ENCODE measurements at regions not wholly inside any gene's neighbourhood (a gene's known extent, or its start where the extent isn't known, plus 50 kb on each side); places are given as distances from the start of the nearest gene placed in this dataset.

GRCh38 chr10:3710764-3711163 is 74.2 kb downstream of the KLF6 start:
- Histone ChIP-seq H3K4me3 (no peak overlapping the region), H3K9me3 (ENCODE audit: low read depth, low read length) (no peaks in the 10 kb centered on the region), H3K27ac (no peak overlapping the region), H3K36me3 (ENCODE audit: insufficient read depth, low read length) (no peaks in the 10 kb centered on the region), H3K9ac (ENCODE audit: insufficient read length) (no peak overlapping the region)
- TF ChIP-seq POLR2AphosphoS5 (IDR thresholded peaks at IDR 0.05; ENCODE audit: borderline replicate concordance, low read depth, low read length), result no peak
- no peak for TF ChIP-seq EZH2 (IDR thresholded peaks at IDR 0.05)
- TF ChIP-seq FOXP2 (optimal IDR thresholded peaks at IDR 0.05; ENCODE audit: control extremely low read depth, extremely low read length, insufficient read depth), result no peak
- DNase-seq (ENCODE audit: low read depth, low spot score), result no peak

GRCh38 chr10:3709456-3710060 is 75.5 kb downstream of the KLF6 start:
- no peak overlapping the region for H3K9ac ChIP-seq (ENCODE audit: insufficient read length)
- no peaks in the 10 kb centered on the region for H3K9me3 ChIP-seq (ENCODE audit: low read depth, low read length)
- no peak overlapping the region for H3K27ac ChIP-seq
- no peak for DNase-seq (ENCODE audit: low read depth, low spot score)
- TF ChIP-seq POLR2AphosphoS5 (IDR thresholded peaks at IDR 0.05; ENCODE audit: borderline replicate concordance, low read depth, low read length) (no peak), EZH2 (IDR thresholded peaks at IDR 0.05) (no peak), FOXP2 (optimal IDR thresholded peaks at IDR 0.05; ENCODE audit: control extremely low read depth, extremely low read length, insufficient read depth) (no peak)
- no peak overlapping the region for H3K4me3 ChIP-seq
- H3K36me3 ChIP-seq (ENCODE audit: insufficient read depth, low read length), result no peaks in the 10 kb centered on the region

- Histone ChIP-seq H3K9ac (ENCODE audit: insufficient read length) (no peak overlapping the region), H3K4me3 (no peak overlapping the region), H3K27ac (no peak overlapping the region), H3K9me3 (ENCODE audit: low read depth, low read length) (no peaks in the 10 kb centered on the region), H3K36me3 (ENCODE audit: insufficient read depth, low read length) (no peaks in the 10 kb centered on the region)
- no peak for DNase-seq (ENCODE audit: low read depth, low spot score)
- TF ChIP-seq FOXP2 (optimal IDR thresholded peaks at IDR 0.05; ENCODE audit: control extremely low read depth, extremely low read length, insufficient read depth) (no peak), POLR2AphosphoS5 (IDR thresholded peaks at IDR 0.05; ENCODE audit: borderline replicate concordance, low read depth, low read length) (no peak), EZH2 (IDR thresholded peaks at IDR 0.05) (no peak)
Observed at GRCh38 chr10:3708852-3709251, 76.2 kb downstream of the KLF6 start.

GRCh38 chr10:3704565-3705325 is 80.3 kb downstream of the KLF6 start:
- Histone ChIP-seq H3K9me3 (ENCODE audit: low read depth, low read length) (no peaks in the 10 kb centered on the region), H3K27ac (no peak overlapping the region), H3K4me3 (no peak overlapping the region), H3K9ac (ENCODE audit: insufficient read length) (no peak overlapping the region), H3K36me3 (ENCODE audit: insufficient read depth, low read length) (no peaks in the 10 kb centered on the region)
- no peak for DNase-seq (ENCODE audit: low read depth, low spot score)
- TF ChIP-seq EZH2 (IDR thresholded peaks at IDR 0.05) (no peak), POLR2AphosphoS5 (IDR thresholded peaks at IDR 0.05; ENCODE audit: borderline replicate concordance, low read depth, low read length) (no peak), FOXP2 (optimal IDR thresholded peaks at IDR 0.05; ENCODE audit: control extremely low read depth, extremely low read length, insufficient read depth) (no peak)

GRCh38 chr10:3702569-3702968 is 82.4 kb downstream of the KLF6 start:
- H3K27ac ChIP-seq, result no peak overlapping the region

GRCh38 chr10:3702056-3702546 is 82.9 kb downstream of the KLF6 start:
- Histone ChIP-seq H3K9ac (ENCODE audit: insufficient read length) (no peak overlapping the region), H3K4me3 (no peak overlapping the region)
- no peak for TF ChIP-seq FOXP2 (optimal IDR thresholded peaks at IDR 0.05; ENCODE audit: control extremely low read depth, extremely low read length, insufficient read depth)
- TF ChIP-seq EZH2 (IDR thresholded peaks at IDR 0.05), result no peak
- no peak for TF ChIP-seq POLR2AphosphoS5 (IDR thresholded peaks at IDR 0.05; ENCODE audit: borderline replicate concordance, low read depth, low read length)

More at GRCh38 chr10:3702569-3702968, 82.4 kb downstream of the KLF6 start:
- Histone ChIP-seq H3K4me3 (no peak overlapping the region), H3K9ac (ENCODE audit: insufficient read length) (no peak overlapping the region), H3K9me3 (ENCODE audit: low read depth, low read length) (no peaks in the 10 kb centered on the region), H3K36me3 (ENCODE audit: insufficient read depth, low read length) (no peaks in the 10 kb centered on the region)
- no peak for TF ChIP-seq EZH2 (IDR thresholded peaks at IDR 0.05)
- TF ChIP-seq POLR2AphosphoS5 (IDR thresholded peaks at IDR 0.05; ENCODE audit: borderline replicate concordance, low read depth, low read length), result no peak
- TF ChIP-seq FOXP2 (optimal IDR thresholded peaks at IDR 0.05; ENCODE audit: control extremely low read depth, extremely low read length, insufficient read depth), result no peak
- no peak for DNase-seq (ENCODE audit: low read depth, low spot score)

GRCh38 chr10:3701491-3701890 is 83.5 kb downstream of the KLF6 start:
- TF ChIP-seq POLR2AphosphoS5 (IDR thresholded peaks at IDR 0.05; ENCODE audit: borderline replicate concordance, low read depth, low read length) (no peak), FOXP2 (optimal IDR thresholded peaks at IDR 0.05; ENCODE audit: control extremely low read depth, extremely low read length, insufficient read depth) (no peak), EZH2 (IDR thresholded peaks at IDR 0.05) (no peak)
- no peaks in the 10 kb centered on the region for H3K36me3 ChIP-seq (ENCODE audit: insufficient read depth, low read length)
- H3K9ac ChIP-seq (ENCODE audit: insufficient read length), result no peak overlapping the region
- H3K9me3 ChIP-seq (ENCODE audit: low read depth, low read length), result no peaks in the 10 kb centered on the region
- DNase-seq (ENCODE audit: low read depth, low spot score), result no peak
- no peak overlapping the region for H3K27ac ChIP-seq
- no peak overlapping the region for H3K4me3 ChIP-seq

More at GRCh38 chr10:3702056-3702546, 82.9 kb downstream of the KLF6 start:
- Histone ChIP-seq H3K9me3 (ENCODE audit: low read depth, low read length) (no peaks in the 10 kb centered on the region), H3K27ac (no peak overlapping the region), H3K36me3 (ENCODE audit: insufficient read depth, low read length) (no peaks in the 10 kb centered on the region)
- no peak for DNase-seq (ENCODE audit: low read depth, low spot score)

GRCh38 chr10:3700531-3701076 is 84.4 kb downstream of the KLF6 start:
- no peaks in the 10 kb centered on the region for H3K36me3 ChIP-seq (ENCODE audit: insufficient read depth, low read length)
- no peak overlapping the region for H3K4me3 ChIP-seq
- TF ChIP-seq EZH2 (IDR thresholded peaks at IDR 0.05), result no peak
- no peak for TF ChIP-seq FOXP2 (optimal IDR thresholded peaks at IDR 0.05; ENCODE audit: control extremely low read depth, extremely low read length, insufficient read depth)
- no peak for TF ChIP-seq POLR2AphosphoS5 (IDR thresholded peaks at IDR 0.05; ENCODE audit: borderline replicate concordance, low read depth, low read length)
- H3K27ac ChIP-seq, result no peak overlapping the region
- H3K9me3 ChIP-seq (ENCODE audit: low read depth, low read length), result no peaks in the 10 kb centered on the region
- no peak for DNase-seq (ENCODE audit: low read depth, low spot score)
- H3K9ac ChIP-seq (ENCODE audit: insufficient read length), result no peak overlapping the region
